Upper lobe of right lung (tissue), 1 donor: ENCODE measurements at regions not wholly inside any gene's neighbourhood (a gene's known extent, or its start where the extent isn't known, plus 50 kb on each side); places are given as distances from the start of the nearest gene placed in this dataset.

Experiments used
- ATAC-seq: fragments of 200-7000 bp; cut with Tn5 transposase; one replicate; pipeline ENCODE4 v1.9.1; 2020; ENCODE audit warnings: mild to moderate bottlenecking, moderate library complexity
- DNase-seq: peaks from one replicate; pipeline ENCODE4 v3.0.0-alpha.2; 2020
- H3K27ac ChIP-seq: fragments of 200-600 bp; one replicate; pipeline ENCODE4 v1.8.0; 2022
- H3K27me3 ChIP-seq: fragments of 200-600 bp; one replicate; pipeline ENCODE4 v1.8.0; 2022; ENCODE audit warnings: mild to moderate bottlenecking
- H3K36me3 ChIP-seq: fragments of 200-600 bp; one replicate; pipeline ENCODE4 v1.8.0; 2022
- H3K4me1 ChIP-seq: fragments of 200-600 bp; one replicate; pipeline ENCODE4 v1.8.0; 2022
- H3K4me3 ChIP-seq: fragments of 200-600 bp; one replicate; pipeline ENCODE4 v1.8.0; 2022; ENCODE audit warnings: mild to moderate bottlenecking
- H3K9me3 ChIP-seq: fragments of 200-600 bp; one replicate; pipeline ENCODE4 v1.8.0; 2022
- intact Hi-C: fragments of 100-400 bp; cut with DNase I; formaldehyde crosslinking; loops from one replicate; pipeline ENCODE4 v1.11.0; 2022
- TF ChIP-seq, protein P1 (sequence below): fragments of 200-600 bp; IDR thresholded peaks from one replicate; pipeline ENCODE4 v1.8.0; 2022; ENCODE audit warnings: antibody characterized with exemption
- donor health status: DM: no; HTN: yes; CAD: no; lungs with severe emphysema.

DNA sequence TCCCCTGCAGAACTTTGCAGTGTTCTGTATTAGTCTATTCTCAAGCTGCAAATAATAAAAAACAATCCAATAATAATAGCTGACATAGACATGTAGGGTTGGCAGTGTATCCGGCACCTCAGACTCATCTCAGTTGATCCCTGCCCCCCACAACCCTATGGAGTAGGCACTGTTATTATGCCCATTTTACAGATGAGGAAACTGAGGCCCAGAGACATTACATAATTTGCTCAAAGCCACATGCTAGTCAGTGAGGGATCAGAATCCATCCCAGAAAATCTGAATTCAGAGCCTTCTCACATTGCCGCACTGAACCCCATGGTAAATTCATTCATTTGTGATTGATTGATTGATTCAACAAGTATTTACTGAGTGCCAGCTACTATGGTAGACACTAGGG lies 226.6 kb upstream of the PWP1 start:
- DNase-seq (no peak), ATAC-seq (no peak)
- Histone ChIP-seq H3K36me3 (no peaks in the 10 kb centered on the region), H3K27ac (no peak overlapping the region), H3K9me3 (no peaks in the 10 kb centered on the region), H3K27me3 (no peaks in the 10 kb centered on the region), H3K4me1 (no peaks in the 10 kb centered on the region), H3K4me3 (no peak overlapping the region)
- TF ChIP-seq, protein P1, sequence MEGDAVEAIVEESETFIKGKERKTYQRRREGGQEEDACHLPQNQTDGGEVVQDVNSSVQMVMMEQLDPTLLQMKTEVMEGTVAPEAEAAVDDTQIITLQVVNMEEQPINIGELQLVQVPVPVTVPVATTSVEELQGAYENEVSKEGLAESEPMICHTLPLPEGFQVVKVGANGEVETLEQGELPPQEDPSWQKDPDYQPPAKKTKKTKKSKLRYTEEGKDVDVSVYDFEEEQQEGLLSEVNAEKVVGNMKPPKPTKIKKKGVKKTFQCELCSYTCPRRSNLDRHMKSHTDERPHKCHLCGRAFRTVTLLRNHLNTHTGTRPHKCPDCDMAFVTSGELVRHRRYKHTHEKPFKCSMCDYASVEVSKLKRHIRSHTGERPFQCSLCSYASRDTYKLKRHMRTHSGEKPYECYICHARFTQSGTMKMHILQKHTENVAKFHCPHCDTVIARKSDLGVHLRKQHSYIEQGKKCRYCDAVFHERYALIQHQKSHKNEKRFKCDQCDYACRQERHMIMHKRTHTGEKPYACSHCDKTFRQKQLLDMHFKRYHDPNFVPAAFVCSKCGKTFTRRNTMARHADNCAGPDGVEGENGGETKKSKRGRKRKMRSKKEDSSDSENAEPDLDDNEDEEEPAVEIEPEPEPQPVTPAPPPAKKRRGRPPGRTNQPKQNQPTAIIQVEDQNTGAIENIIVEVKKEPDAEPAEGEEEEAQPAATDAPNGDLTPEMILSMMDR = no peak
- intact Hi-C loops = no loop called here

DNA sequence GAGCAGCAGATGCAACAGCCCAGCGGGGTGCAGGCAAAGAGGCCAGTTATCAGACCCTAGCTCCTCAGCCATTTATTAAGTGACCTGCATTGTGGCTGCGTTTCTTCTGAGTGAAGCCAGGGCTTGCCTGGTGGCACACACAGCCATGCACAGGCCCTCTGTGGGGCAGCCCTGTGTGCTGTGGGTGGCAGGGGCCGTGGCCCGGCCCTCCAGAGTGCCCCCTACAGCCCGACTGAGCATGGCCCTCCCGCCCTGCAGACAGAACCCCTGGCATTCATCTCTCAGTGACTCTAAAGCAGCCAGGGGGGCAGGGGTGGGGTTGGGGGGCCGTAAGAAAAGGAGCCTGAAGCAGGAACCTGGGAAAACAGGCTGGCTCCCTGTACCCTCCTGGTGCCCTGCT lies 226.0 kb upstream of the PWP1 start:
- TF ChIP-seq, protein P1 = no peak
- Histone ChIP-seq H3K27ac (no peak overlapping the region), H3K4me3 (no peak overlapping the region), H3K36me3 (no peaks in the 10 kb centered on the region), H3K27me3 (no peaks in the 10 kb centered on the region), H3K4me1 (no peaks in the 10 kb centered on the region), H3K9me3 (no peaks in the 10 kb centered on the region)
- ATAC-seq (no peak), DNase-seq (no peak)
- intact Hi-C loops = no loop called here

DNA sequence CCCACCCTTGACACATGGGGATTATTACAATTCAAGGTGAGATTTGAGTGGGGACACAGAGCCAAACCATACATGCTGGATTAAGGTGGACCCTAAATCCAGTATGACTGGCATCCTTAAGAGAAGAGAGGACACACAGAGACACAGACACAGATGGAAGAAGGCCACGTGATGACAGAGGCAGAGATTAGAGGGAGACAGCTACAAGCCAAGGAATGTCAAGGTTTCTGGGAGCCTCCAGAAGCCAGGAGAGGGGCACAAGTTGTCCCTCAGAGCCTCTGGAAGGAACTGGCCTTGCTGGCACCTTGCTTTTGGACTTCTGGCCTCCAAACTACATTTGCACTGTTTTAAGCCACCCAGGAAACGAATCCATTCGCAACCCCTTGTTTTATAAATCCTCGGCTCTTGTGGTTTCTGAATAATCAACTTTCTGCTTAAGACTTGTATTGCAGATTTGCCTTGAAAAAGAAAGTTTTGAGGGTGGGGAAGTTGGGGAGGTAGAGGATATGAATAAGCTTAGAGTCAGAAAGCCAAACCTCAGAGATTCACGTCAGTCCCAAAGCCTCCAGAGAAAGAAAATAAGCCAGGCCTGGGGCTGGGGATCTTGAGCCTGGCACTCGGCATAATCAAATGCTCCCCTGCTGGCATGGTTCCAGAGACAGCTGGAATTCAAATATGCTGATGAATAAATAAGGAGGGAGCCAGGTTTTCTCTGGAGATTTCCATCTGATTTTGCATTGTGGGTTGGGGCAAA lies 224.2 kb upstream of the PWP1 start:
- no peak overlapping the region for H3K27ac ChIP-seq
- no peaks in the 10 kb centered on the region for H3K27me3 ChIP-seq
- H3K36me3 ChIP-seq = no peaks in the 10 kb centered on the region
- ATAC-seq (no peak), DNase-seq (no peak)
- H3K9me3 ChIP-seq = no peaks in the 10 kb centered on the region
- no peaks in the 10 kb centered on the region for H3K4me1 ChIP-seq
- intact Hi-C loops = no loop called here
- TF ChIP-seq, protein P1 = no peak
- no peak overlapping the region for H3K4me3 ChIP-seq

DNA sequence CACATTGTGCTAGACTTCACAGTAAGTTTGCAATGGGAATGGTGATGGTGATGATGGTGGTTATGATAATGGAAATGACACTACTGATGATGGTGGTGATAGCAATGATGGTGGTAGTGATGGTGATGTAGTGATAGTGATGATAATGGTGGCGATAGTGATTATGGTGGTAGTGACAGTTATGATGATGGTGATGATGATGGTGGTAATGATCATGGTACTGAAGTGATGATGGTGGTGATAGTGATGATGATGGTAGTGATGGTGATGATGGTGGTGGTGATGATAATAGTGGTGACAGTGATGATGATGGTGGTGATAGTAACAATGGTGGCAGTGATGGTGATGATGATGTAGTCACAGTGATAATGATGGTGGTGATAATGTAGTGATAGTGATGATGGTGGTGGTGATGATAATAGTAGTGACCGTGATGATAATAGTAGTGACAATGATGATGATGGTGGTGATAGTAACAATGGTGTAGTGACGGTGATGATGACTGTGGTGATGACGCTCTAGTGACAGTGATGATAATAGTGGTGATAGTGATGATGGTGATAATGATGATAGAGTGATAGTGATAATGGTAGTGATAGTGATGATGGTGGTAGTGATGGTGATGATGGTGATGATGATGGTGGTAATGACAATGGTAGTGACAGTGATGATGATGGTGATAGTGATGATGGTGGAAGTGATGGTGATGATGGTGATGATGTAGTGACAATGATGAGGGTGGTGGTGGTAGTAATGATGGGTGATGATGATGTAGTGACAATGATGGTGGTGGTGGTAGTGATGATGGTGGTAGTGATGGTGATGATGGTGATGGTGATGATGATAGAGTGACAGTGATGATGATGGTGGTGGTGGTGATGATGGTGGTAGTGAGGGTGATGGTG lies 222.9 kb upstream of the PWP1 start:
- Histone ChIP-seq H3K36me3 (no peaks in the 10 kb centered on the region), H3K4me3 (no peak overlapping the region), H3K27ac (no peak overlapping the region), H3K27me3 (no peaks in the 10 kb centered on the region), H3K9me3 (no peaks in the 10 kb centered on the region), H3K4me1 (no peaks in the 10 kb centered on the region)
- TF ChIP-seq, protein P1 = no peak
- DNase-seq (no peak), ATAC-seq (no peak)
- intact Hi-C loops = no loop called here

DNA sequence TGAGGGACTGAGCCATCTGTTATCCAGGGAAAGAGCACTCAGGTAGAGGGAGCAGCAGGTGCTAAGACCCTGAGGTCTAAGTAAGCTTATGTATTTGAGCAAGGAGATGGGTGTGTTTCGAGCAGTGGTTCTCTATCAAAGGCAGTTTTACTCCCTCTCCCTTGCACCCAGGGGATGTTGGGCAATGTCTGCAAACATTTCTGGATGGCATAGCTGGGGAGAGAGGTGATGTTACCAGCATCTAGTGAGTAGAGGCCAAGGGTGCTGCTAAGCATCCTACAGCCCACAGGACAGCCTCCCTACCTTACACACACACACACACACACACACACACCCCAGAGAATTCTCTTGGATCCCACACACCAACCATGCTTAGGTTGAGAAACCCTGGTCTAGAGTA lies 221.0 kb upstream of the PWP1 start:
- ATAC-seq (no peak), DNase-seq (no peak)

More for the DNA sequence above, 221.0 kb upstream of the PWP1 start:
- intact Hi-C loops = no loop called here
- TF ChIP-seq, protein P1 = no peak
- no peaks in the 10 kb centered on the region for H3K4me1 ChIP-seq
- no peaks in the 10 kb centered on the region for H3K9me3 ChIP-seq
- no peak overlapping the region for H3K4me3 ChIP-seq
- H3K27ac ChIP-seq = no peak overlapping the region
- H3K27me3 ChIP-seq = no peaks in the 10 kb centered on the region
- H3K36me3 ChIP-seq = no peaks in the 10 kb centered on the region
